ENCODE measurements at regions not wholly inside any gene's neighbourhood (a gene's known extent, or its start where the extent isn't known, plus 50 kb on each side); places are given as distances from the start of the nearest gene placed in this dataset.

- H3K4me1 Mint-ChIP-seq = peaks cover 30% of the 10 kb centered on the region
- peaks cover 25% of the 10 kb centered on the region for H3K9me3 Mint-ChIP-seq
- H3K36me3 Mint-ChIP-seq (ENCODE audit: low read depth) = no peaks in the 10 kb centered on the region
- H3K27me3 Mint-ChIP-seq (ENCODE audit: low read depth, poor library complexity) = peaks cover 15% of the 10 kb centered on the region
- DNase-seq = no peak
- TF ChIP-seq CTCF (IDR thresholded peaks at IDR 0.05) = no peak
- H3K27ac Mint-ChIP-seq = no peak overlapping the region
- no peak overlapping the region for H3K4me3 Mint-ChIP-seq
These were observed 136.9 kb downstream of the IRX2 start for GRCh38 chr5:2614571-2614970.

- H3K4me3 Mint-ChIP-seq = no peak overlapping the region
- no peak for TF ChIP-seq CTCF (IDR thresholded peaks at IDR 0.05)
These were observed 139.8 kb downstream of the IRX2 start for GRCh38 chr5:2611659-2612058.

DNA sequence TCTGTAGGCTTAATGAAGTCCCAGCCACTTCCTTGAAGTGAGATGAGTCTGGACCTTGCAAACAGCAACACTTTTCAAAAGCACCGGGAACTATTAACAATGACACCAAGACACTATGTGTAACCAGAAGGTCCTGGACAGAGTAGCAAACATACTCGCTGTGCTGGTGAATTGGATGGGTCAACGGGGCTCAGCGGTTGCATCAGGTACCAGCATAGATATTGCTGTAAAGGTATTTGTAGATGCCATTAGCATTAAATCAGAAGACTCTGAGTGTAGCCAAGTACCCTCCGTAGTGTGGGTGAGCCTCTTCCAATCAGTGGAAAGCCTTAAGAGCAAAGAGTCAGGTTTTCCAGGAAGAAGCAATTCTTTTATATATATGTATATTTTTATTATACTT lies 140.5 kb downstream of the IRX2 start:
- H3K27me3 Mint-ChIP-seq (ENCODE audit: low read depth, poor library complexity) = peaks cover 8% of the 10 kb centered on the region
- DNase-seq = no peak
- H3K9me3 Mint-ChIP-seq = peaks cover 24% of the 10 kb centered on the region
- peaks cover 47% of the 10 kb centered on the region for H3K4me1 Mint-ChIP-seq
- H3K27ac Mint-ChIP-seq = no peak overlapping the region
- no peaks in the 10 kb centered on the region for H3K36me3 Mint-ChIP-seq (ENCODE audit: low read depth)
- H3K4me3 Mint-ChIP-seq = no peak overlapping the region
- TF ChIP-seq CTCF (IDR thresholded peaks at IDR 0.05) = no peak

More at GRCh38 chr5:2611659-2612058, 139.8 kb downstream of the IRX2 start:
- peak overlapping the region; percentile 11 for H3K27ac Mint-ChIP-seq
- peaks cover 7% of the 10 kb centered on the region for H3K27me3 Mint-ChIP-seq (ENCODE audit: low read depth, poor library complexity)
- DNase-seq = peak; percentile 33
- peaks cover 29% of the 10 kb centered on the region for H3K9me3 Mint-ChIP-seq
- peaks cover 47% of the 10 kb centered on the region for H3K4me1 Mint-ChIP-seq
- no peaks in the 10 kb centered on the region for H3K36me3 Mint-ChIP-seq (ENCODE audit: low read depth)

- TF ChIP-seq CTCF (IDR thresholded peaks at IDR 0.05) = no peak
- Mint-ChIP-seq H3K4me3 (no peak overlapping the region), H3K27ac (no peak overlapping the region), H3K27me3 (ENCODE audit: low read depth, poor library complexity) (peaks cover 7% of the 10 kb centered on the region), H3K4me1 (peaks cover 46% of the 10 kb centered on the region), H3K36me3 (ENCODE audit: low read depth) (no peaks in the 10 kb centered on the region), H3K9me3 (peaks cover 12% of the 10 kb centered on the region)
- DNase-seq = no peak
These were observed 143.1 kb downstream of the IRX2 start for GRCh38 chr5:2608391-2608790.

DNA sequence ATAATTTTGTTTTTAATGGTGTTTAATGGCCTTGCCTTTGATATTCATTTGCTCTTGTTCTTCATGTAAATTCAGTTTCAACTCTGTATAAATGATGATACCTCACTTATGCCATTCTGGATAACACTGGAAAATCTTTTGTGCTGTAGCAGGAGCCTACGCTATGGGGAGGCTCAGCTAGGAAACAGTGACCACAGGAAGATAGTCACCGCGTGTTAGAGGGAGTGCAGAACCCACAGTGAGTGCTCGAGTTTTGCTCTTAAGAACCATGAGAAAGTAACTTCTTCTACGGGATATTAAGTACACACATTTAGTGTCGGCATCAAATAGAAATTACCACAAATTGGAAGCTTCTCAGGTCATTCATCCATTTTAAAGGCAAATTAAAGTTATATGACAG lies 143.9 kb downstream of the IRX2 start:
- Mint-ChIP-seq H3K9me3 (peaks cover 12% of the 10 kb centered on the region), H3K4me1 (peaks cover 44% of the 10 kb centered on the region), H3K4me3 (no peak overlapping the region), H3K36me3 (ENCODE audit: low read depth) (no peaks in the 10 kb centered on the region), H3K27ac (peak overlapping the region; percentile 81), H3K27me3 (ENCODE audit: low read depth, poor library complexity) (peaks cover 15% of the 10 kb centered on the region)
- no peak for TF ChIP-seq CTCF (IDR thresholded peaks at IDR 0.05)
- no peak for DNase-seq

GRCh38 chr5:2603272-2603575 lies 148.3 kb downstream of the IRX2 start:
- Mint-ChIP-seq H3K36me3 (ENCODE audit: low read depth) (no peaks in the 10 kb centered on the region), H3K27ac (no peak overlapping the region), H3K4me3 (no peak overlapping the region), H3K9me3 (peaks cover 4% of the 10 kb centered on the region), H3K4me1 (peaks cover 21% of the 10 kb centered on the region), H3K27me3 (ENCODE audit: low read depth, poor library complexity) (peaks cover 35% of the 10 kb centered on the region)
- TF ChIP-seq CTCF (IDR thresholded peaks at IDR 0.05) = no peak
- no peak for DNase-seq
